Progenitor cell of endocrine pancreas (in vitro differentiated cells): ENCODE measurements at regions not wholly inside any gene's neighbourhood (a gene's known extent, or its start where the extent isn't known, plus 50 kb on each side); places are given as distances from the start of the nearest gene placed in this dataset.
A peak's percentile ranks its signal among the peaks of the same experiment; 100 is the strongest.

Source experiments
- DNase-seq: peaks from one replicate; pipeline ENCODE4 v3.0.0; 2021; ENCODE audit warnings: low spot score; ENCODE audit not compliant: unreplicated experiment
- H3K27ac Mint-ChIP-seq: 2 replicates; pipeline ENCODE4 v1.8.0; 2021; ENCODE audit warnings: mild to moderate bottlenecking, moderate library complexity, mixed read lengths
- H3K27me3 Mint-ChIP-seq: 2 replicates; pipeline ENCODE4 v1.8.0; 2021; ENCODE audit warnings: mixed read lengths
- H3K36me3 Mint-ChIP-seq: 2 replicates; pipeline ENCODE4 v1.8.0; 2022; ENCODE audit warnings: mixed read lengths; ENCODE audit not compliant: insufficient read depth
- H3K4me1 Mint-ChIP-seq: 2 replicates; pipeline ENCODE4 v1.8.0; 2021; ENCODE audit warnings: low read depth, mixed read lengths
- H3K4me3 Mint-ChIP-seq: 2 replicates; pipeline ENCODE4 v1.8.0; 2021; ENCODE audit warnings: low read depth, mild to moderate bottlenecking, moderate library complexity, mixed read lengths
- H3K9me3 Mint-ChIP-seq: 2 replicates; pipeline ENCODE4 v1.8.0; 2021; ENCODE audit warnings: low read depth, mixed read lengths
- CTCF ChIP-seq: fragments of 200-600 bp; sonication (generic); IDR thresholded peaks from one replicate; pipeline ENCODE4 v1.5.0; 2021; ENCODE audit warnings: antibody characterized with exemption, mild to moderate bottlenecking; ENCODE audit not compliant: unreplicated experiment

- Mint-ChIP-seq H3K36me3 (no peaks in the 10 kb centered on the region), H3K4me1 (peaks cover 7% of the 10 kb centered on the region), H3K4me3 (peak overlapping the region; percentile 48), H3K27me3 (no peaks in the 10 kb centered on the region), H3K27ac (peak overlapping the region; percentile 87), H3K9me3 (peaks cover 10% of the 10 kb centered on the region)
- DNase-seq = no peak
- TF ChIP-seq CTCF = no peak
These were observed 200.1 kb upstream of the DAB2 start for GRCh38 chr5:39624890-39625289.

GRCh38 chr5:39624268-39624886 is 199.6 kb upstream of the DAB2 start:
- peak overlapping the region; percentile 87 for H3K27ac Mint-ChIP-seq
- H3K4me3 Mint-ChIP-seq = peak overlapping the region; percentile 12
- no peak for TF ChIP-seq CTCF
- peaks cover 8% of the 10 kb centered on the region for H3K9me3 Mint-ChIP-seq
- DNase-seq = no peak
- no peaks in the 10 kb centered on the region for H3K36me3 Mint-ChIP-seq
- H3K27me3 Mint-ChIP-seq = no peaks in the 10 kb centered on the region
- H3K4me1 Mint-ChIP-seq = peaks cover 7% of the 10 kb centered on the region

- Mint-ChIP-seq H3K9me3 (peaks cover 7% of the 10 kb centered on the region), H3K36me3 (no peaks in the 10 kb centered on the region), H3K4me1 (peaks cover 7% of the 10 kb centered on the region), H3K4me3 (no peak overlapping the region), H3K27ac (no peak overlapping the region), H3K27me3 (no peaks in the 10 kb centered on the region)
- DNase-seq = no peak
- no peak for TF ChIP-seq CTCF
These were observed 198.6 kb upstream of the DAB2 start for GRCh38 chr5:39623291-39623865.

GRCh38 chr5:39622281-39622680 is 197.5 kb upstream of the DAB2 start:
- H3K4me1 Mint-ChIP-seq = peaks cover 7% of the 10 kb centered on the region
- H3K27me3 Mint-ChIP-seq = no peaks in the 10 kb centered on the region
- H3K36me3 Mint-ChIP-seq = no peaks in the 10 kb centered on the region
- peaks cover 7% of the 10 kb centered on the region for H3K9me3 Mint-ChIP-seq
- H3K27ac Mint-ChIP-seq = no peak overlapping the region
- DNase-seq = no peak
- no peak for TF ChIP-seq CTCF
- H3K4me3 Mint-ChIP-seq = no peak overlapping the region

- H3K9me3 Mint-ChIP-seq = peaks cover 1% of the 10 kb centered on the region
- no peak for TF ChIP-seq CTCF
These were observed 194.5 kb upstream of the DAB2 start for GRCh38 chr5:39619168-39619818.

More at GRCh38 chr5:39619168-39619818, 194.5 kb upstream of the DAB2 start:
- Mint-ChIP-seq H3K4me1 (peaks cover under 1% of the 10 kb centered on the region), H3K27me3 (no peaks in the 10 kb centered on the region), H3K27ac (no peak overlapping the region), H3K4me3 (no peak overlapping the region), H3K36me3 (no peaks in the 10 kb centered on the region)
- no peak for DNase-seq
